ENCODE measurements at regions not wholly inside any gene's neighbourhood (a gene's known extent, or its start where the extent isn't known, plus 50 kb on each side); places are given as distances from the start of the nearest gene placed in this dataset.

DNA sequence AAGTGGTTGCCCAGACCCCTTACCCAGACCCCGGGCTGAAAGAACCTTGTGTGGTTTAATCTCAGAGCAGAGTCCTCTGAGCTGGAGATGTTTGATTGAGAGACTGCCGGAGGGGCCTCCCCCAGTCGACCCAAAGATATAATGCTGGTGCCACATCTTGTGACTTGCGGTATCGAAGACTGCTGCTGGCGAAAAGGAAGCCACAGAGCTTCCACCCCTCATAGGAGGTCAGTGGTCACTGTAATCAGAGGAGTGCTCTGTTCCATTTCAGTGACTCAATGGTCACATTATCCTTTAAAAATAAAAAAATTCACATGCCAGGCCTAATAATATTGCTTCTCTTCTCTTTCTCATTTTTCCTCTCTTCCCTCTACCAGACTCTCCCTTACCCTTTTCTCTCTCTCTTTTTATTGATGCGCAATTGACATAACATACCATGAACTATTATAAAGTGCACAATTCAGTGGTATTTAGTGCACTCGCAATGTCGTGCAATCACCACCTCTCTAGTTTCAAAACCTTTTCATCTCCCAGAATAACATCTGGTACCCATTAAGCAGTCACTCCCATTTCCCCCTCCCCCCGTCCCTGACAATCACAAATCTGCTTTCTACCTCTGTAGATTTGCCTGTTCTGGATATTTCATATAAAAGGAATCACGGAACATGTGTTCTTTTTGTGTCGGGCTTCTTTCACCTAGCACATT is 52.6 kb upstream of the LYST start:
- H3K4me3 ChIP-seq (ENCODE audit: control extremely low read depth in 1 of 5, extremely low read depth in 1 of 5, insufficient read depth in 1 of 5, low read depth in 2 of 5, low read length in 4 of 5), result no peak overlapping the region
- no peaks in the 10 kb centered on the region for H3K27me3 ChIP-seq (replicated peaks in 1 of 4; ENCODE audit: control extremely low read depth in 1 of 4, control insufficient read depth in 3 of 4, insufficient read depth in 4 of 4, low read length in 3 of 4)
- no peaks in the 10 kb centered on the region for H3K79me2 ChIP-seq (ENCODE audit: control insufficient read depth, insufficient read depth, low read length)
- H2AFZ ChIP-seq (ENCODE audit: insufficient read depth, low read depth, low read length, poor library complexity, severe bottlenecking), result no peak overlapping the region
- ChIA-PET POLR2A (no interaction called here), CTCF (no interaction called here)
- Mint-ChIP-seq H3K27ac (no peak overlapping the region), H3K4me1 (peaks cover 53% of the 10 kb centered on the region), H3K27me3 (no peaks in the 10 kb centered on the region), H3K9me3 (ENCODE audit: insufficient read depth) (no peaks in the 10 kb centered on the region), H3K4me3 (no peak overlapping the region)
- ATAC-seq (ENCODE audit: low read depth) (no peak), DNase-seq (no peak)
- no peak overlapping the region for H3K4me2 ChIP-seq (replicated peaks; ENCODE audit: low read depth, low read length, poor library complexity, severe bottlenecking)
- H3K36me3 ChIP-seq (replicated peaks in 1 of 2; ENCODE audit: control extremely low read depth in 1 of 2, control insufficient read depth in 1 of 2, extremely low read depth in 1 of 2, insufficient read depth in 2 of 2, low read length in 1 of 2), result no peaks in the 10 kb centered on the region
- H3K9me3 ChIP-seq (ENCODE audit: control extremely low read depth in 1 of 3, control insufficient read depth in 2 of 3, insufficient read depth in 1 of 3, low read length in 2 of 3), result no peaks in the 10 kb centered on the region
- no peak overlapping the region for H3K27ac ChIP-seq (ENCODE audit: low read length in 2 of 2)
- H4K20me1 ChIP-seq (ENCODE audit: control insufficient read depth, insufficient read depth, low read length, poor library complexity, severe bottlenecking), result no peaks in the 10 kb centered on the region
- no peak overlapping the region for H3K9ac ChIP-seq (ENCODE audit: low read length)
- peaks cover 27 to 39% of the 10 kb centered on the region in 2 donors for H3K4me1 ChIP-seq (ENCODE audit: control insufficient read depth in 2 of 2, insufficient read depth in 2 of 2, low read length in 2 of 2)
- intact Hi-C loops (cut with micrococcal nuclease), result no loop called here
- TF ChIP-seq EZH2 (IDR thresholded peaks at IDR 0.05; ENCODE audit: borderline replicate concordance, insufficient read depth, low read depth, low read length, poor library complexity, severe bottlenecking) (no peak), CTCF (IDR thresholded peaks at IDR 0.05) (no peak)
- 88% methylated on average over 3 of the region's 12 CpGs for WGBS (ENCODE audit: insufficient coverage)

GRCh38 chr1:235918465-235918864 is 51.8 kb upstream of the LYST start:
- Histone ChIP-seq H3K9ac (ENCODE audit: low read length) (no peak overlapping the region), H3K79me2 (ENCODE audit: control insufficient read depth, insufficient read depth, low read length) (no peaks in the 10 kb centered on the region), H3K4me3 (ENCODE audit: control extremely low read depth in 1 of 5, extremely low read depth in 1 of 5, insufficient read depth in 1 of 5, low read depth in 2 of 5, low read length in 4 of 5) (no peak overlapping the region), H2AFZ (ENCODE audit: insufficient read depth, low read depth, low read length, poor library complexity, severe bottlenecking) (no peak overlapping the region), H3K27ac (ENCODE audit: low read length in 2 of 2) (no peak overlapping the region), H3K36me3 (replicated peaks in 1 of 2; ENCODE audit: control extremely low read depth in 1 of 2, control insufficient read depth in 1 of 2, extremely low read depth in 1 of 2, insufficient read depth in 2 of 2, low read length in 1 of 2) (no peaks in the 10 kb centered on the region), H3K4me1 (ENCODE audit: control insufficient read depth in 2 of 2, insufficient read depth in 2 of 2, low read length in 2 of 2) (peaks cover 19 to 31% of the 10 kb centered on the region in 2 donors), H3K27me3 (replicated peaks in 1 of 4; ENCODE audit: control extremely low read depth in 1 of 4, control insufficient read depth in 3 of 4, insufficient read depth in 4 of 4, low read length in 3 of 4) (no peaks in the 10 kb centered on the region), H3K4me2 (replicated peaks; ENCODE audit: low read depth, low read length, poor library complexity, severe bottlenecking) (no peak overlapping the region), H4K20me1 (ENCODE audit: control insufficient read depth, insufficient read depth, low read length, poor library complexity, severe bottlenecking) (no peaks in the 10 kb centered on the region), H3K9me3 (ENCODE audit: control extremely low read depth in 1 of 3, control insufficient read depth in 2 of 3, insufficient read depth in 1 of 3, low read length in 2 of 3) (no peaks in the 10 kb centered on the region)
- Mint-ChIP-seq H3K27me3 (no peaks in the 10 kb centered on the region), H3K4me3 (no peak overlapping the region), H3K4me1 (peaks cover 45% of the 10 kb centered on the region), H3K9me3 (ENCODE audit: insufficient read depth) (no peaks in the 10 kb centered on the region), H3K27ac (no peak overlapping the region)
- intact Hi-C loops (cut with micrococcal nuclease), result no loop called here
- TF ChIP-seq CTCF (IDR thresholded peaks at IDR 0.05), result no peak
- no peak for TF ChIP-seq EZH2 (IDR thresholded peaks at IDR 0.05; ENCODE audit: borderline replicate concordance, insufficient read depth, low read depth, low read length, poor library complexity, severe bottlenecking)
- POLR2A ChIA-PET, result no interaction called here
- no peak for DNase-seq
- WGBS (ENCODE audit: insufficient coverage), result 100% methylated on average over 5 of the region's 5 CpGs
- CTCF ChIA-PET, result interaction anchor here (2.1 kb wide), 1 partner anchor 53 kb away, joined by 10 read pairs; no protein-coding TSS in a partner anchor
- ATAC-seq (ENCODE audit: low read depth), result no peak
